Common myeloid progenitor, CD34-positive (primary cell): ENCODE measurements at regions not wholly inside any gene's neighbourhood (a gene's known extent, or its start where the extent isn't known, plus 50 kb on each side); places are given as distances from the start of the nearest gene placed in this dataset.

ENCODE experiments used
- CTCF ChIA-PET: fragments of 350-600 bp; sonication (Branson Sonifier 250); formaldehyde crosslinking; loops from one replicate; lab custom pipeline; 2021; ENCODE audit warnings: antibody characterized with exemption; lab: Charles Lee
- POLR2A ChIA-PET: fragments of 350-600 bp; sonication (Branson Sonifier 250); formaldehyde crosslinking; loops from one replicate; lab custom pipeline; 2021; ENCODE audit warnings: antibody characterized with exemption; lab: Charles Lee
- DNase-seq, 3 donors: peaks; one replicate each; pipeline versions ENCODE4 v3.0.0 to v3.0.0-alpha.2; 2013
- H3K27ac ChIP-seq, 2 experiments: 1 replicate in 1 of 2; 2 replicates in 1 of 2; pipeline ENCODE4 v1.7.0; 2013; ENCODE audit warnings: inconsistent platforms in 2 of 2, low read length in 2 of 2, mild to moderate bottlenecking in 2 of 2, low read depth in 1 of 2, moderate library complexity in 1 of 2; ENCODE audit not compliant: severe bottlenecking in 2 of 2, insufficient read depth in 1 of 2, poor library complexity in 1 of 2
- H3K27me3 ChIP-seq, 5 experiments: replicated peaks in 2 of 5; 1 replicate in 3 of 5; 2 replicates in 2 of 5; pipeline versions ENCODE4 v1.6.1 to v1.7.0; 2013; ENCODE audit warnings: low read length in 4 of 5, mild to moderate bottlenecking in 2 of 5, moderate library complexity in 2 of 5, inconsistent platforms in 1 of 5; ENCODE audit not compliant: insufficient read depth in 5 of 5, control insufficient read depth in 4 of 5
- H3K36me3 ChIP-seq, 4 experiments: 1 replicate in 2 of 4; 2 replicates in 2 of 4; pipeline versions ENCODE4 v1.6.1 to v1.7.0; 2013; ENCODE audit warnings: low read length in 3 of 4, control low read depth in 1 of 4, mild to moderate bottlenecking in 1 of 4; ENCODE audit not compliant: control insufficient read depth in 4 of 4, insufficient read depth in 4 of 4
- H3K4me1 ChIP-seq, 4 experiments: 1 replicate in 3 of 4; 2 replicates in 1 of 4; pipeline versions ENCODE4 v1.6.1 to v1.7.1; 2013; ENCODE audit warnings: low read length in 3 of 4, mild to moderate bottlenecking in 3 of 4, control low read depth in 1 of 4, inconsistent platforms in 1 of 4, moderate library complexity in 1 of 4; ENCODE audit not compliant: control insufficient read depth in 4 of 4, insufficient read depth in 4 of 4; ENCODE audit errors: control extremely low read depth in 1 of 4
- H3K4me3 ChIP-seq, 7 experiments: 1 replicate in 4 of 7; 2 replicates in 3 of 7; pipeline versions ENCODE4 v1.5.1 to v1.7.0; 2013; ENCODE audit warnings: mild to moderate bottlenecking in 7 of 7, low read length in 6 of 7, moderate library complexity in 6 of 7, inconsistent platforms in 2 of 7, low read depth in 2 of 7, control low read depth in 1 of 7; ENCODE audit not compliant: insufficient read depth in 4 of 7, control insufficient read depth in 1 of 7; ENCODE audit errors: extremely low read depth in 1 of 7
- H3K9me3 ChIP-seq, 5 experiments: 1 replicate in 4 of 5; 2 replicates in 1 of 5; pipeline versions ENCODE4 v1.6.1 to v1.7.1; 2013; ENCODE audit warnings: low read length in 4 of 5, mild to moderate bottlenecking in 2 of 5, inconsistent platforms in 1 of 5, low read depth in 1 of 5, moderate library complexity in 1 of 5; ENCODE audit not compliant: control insufficient read depth in 4 of 5, insufficient read depth in 2 of 5; ENCODE audit errors: control extremely low read depth in 1 of 5
- WGBS: methylation state at CpG from one replicate; pipeline ENCODE4 v1.1.5; 2013; ENCODE audit not compliant: insufficient coverage; 5-methylcytosine and 5-hydroxymethylcytosine counted together

DNA sequence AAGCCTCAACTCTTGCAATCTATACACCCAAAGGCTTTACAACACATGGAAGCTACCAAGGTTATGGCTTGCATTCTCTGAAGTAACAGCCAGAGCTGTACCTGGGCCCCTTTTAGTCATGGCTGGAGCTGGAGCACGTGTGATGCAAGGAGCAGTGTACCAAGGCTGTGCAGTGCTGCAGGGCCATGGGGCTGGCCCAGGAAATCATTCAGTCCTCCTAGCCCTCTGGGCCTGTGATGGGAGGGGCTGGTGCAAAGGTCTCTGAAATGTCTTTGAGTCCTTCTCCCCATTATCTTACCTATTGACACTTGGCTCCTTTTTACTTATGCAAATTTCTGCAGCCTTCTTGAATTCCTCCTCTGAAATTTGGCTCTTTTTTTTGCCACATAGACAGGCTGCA lies 500.1 kb upstream of the FAM47C start:
- Histone ChIP-seq H3K27me3 (no peaks in the 10 kb centered on the region), H3K36me3 (no peaks in the 10 kb centered on the region), H3K9me3 (peaks cover 0 to 5% (median 0%) of the 10 kb centered on the region in 5 experiments), H3K4me3 (no peak overlapping the region), H3K4me1 (no peaks in the 10 kb centered on the region), H3K27ac (no peak overlapping the region)
- no peak for DNase-seq
- ChIA-PET CTCF (no interaction called here), POLR2A (no interaction called here)
- 71% methylated on average over 1 of the region's 1 CpG for WGBS

DNA sequence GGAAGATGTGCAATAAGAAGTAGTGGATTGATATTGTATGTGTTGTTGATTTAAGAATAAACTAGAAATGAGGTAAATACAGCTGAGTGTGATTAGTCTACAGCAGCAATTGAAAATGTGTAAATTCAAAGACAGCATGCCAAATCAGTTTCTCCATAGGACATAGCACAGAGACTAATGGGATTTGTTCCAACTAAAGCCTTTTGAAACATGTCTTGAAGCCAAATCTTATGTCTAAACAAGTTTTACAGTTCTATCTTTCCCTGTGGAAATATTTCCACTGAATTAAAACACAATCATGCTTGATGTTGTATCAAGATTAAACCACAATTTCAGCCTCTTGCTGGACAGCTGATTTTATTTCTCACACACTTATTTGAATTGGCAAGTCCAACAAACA lies 497.4 kb upstream of the FAM47C start:
- H3K4me3 ChIP-seq = no peak overlapping the region
- CTCF ChIA-PET = no interaction called here
- H3K27me3 ChIP-seq = no peaks in the 10 kb centered on the region
- POLR2A ChIA-PET = no interaction called here
- H3K9me3 ChIP-seq = peaks cover 0 to 5% (median 0%) of the 10 kb centered on the region in 5 experiments
- H3K27ac ChIP-seq = no peak overlapping the region
- no peaks in the 10 kb centered on the region for H3K4me1 ChIP-seq
- H3K36me3 ChIP-seq = no peaks in the 10 kb centered on the region
- DNase-seq = no peak

DNA sequence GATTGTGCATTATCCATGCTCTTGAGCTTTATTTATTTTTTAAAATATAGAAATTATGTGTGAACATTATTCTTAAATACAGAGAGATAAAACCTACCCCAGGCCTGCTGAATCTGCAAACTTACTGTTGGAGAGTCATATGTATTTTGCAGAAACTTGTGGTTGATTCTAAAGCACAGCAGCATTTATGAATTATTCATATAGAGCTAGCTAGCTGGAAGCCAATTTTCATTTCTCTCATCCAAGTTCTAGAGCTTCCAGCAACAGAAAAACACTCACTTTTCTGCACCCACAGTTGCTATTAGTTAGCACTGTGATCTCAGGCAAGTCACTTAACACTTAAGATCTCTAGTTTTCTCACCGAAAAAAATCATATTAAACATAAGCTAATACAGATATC lies 479.5 kb upstream of the FAM47C start:
- H3K27me3 ChIP-seq = no peaks in the 10 kb centered on the region
- H3K4me1 ChIP-seq = no peaks in the 10 kb centered on the region
- ChIA-PET CTCF (no interaction called here), POLR2A (no interaction called here)
- no CpG with 5 or more reads among the region's 1 CpG for WGBS
- DNase-seq = no peak
- no peaks in the 10 kb centered on the region for H3K36me3 ChIP-seq
- H3K27ac ChIP-seq = no peak overlapping the region
- H3K4me3 ChIP-seq = no peak overlapping the region
- no peaks in the 10 kb centered on the region for H3K9me3 ChIP-seq

DNA sequence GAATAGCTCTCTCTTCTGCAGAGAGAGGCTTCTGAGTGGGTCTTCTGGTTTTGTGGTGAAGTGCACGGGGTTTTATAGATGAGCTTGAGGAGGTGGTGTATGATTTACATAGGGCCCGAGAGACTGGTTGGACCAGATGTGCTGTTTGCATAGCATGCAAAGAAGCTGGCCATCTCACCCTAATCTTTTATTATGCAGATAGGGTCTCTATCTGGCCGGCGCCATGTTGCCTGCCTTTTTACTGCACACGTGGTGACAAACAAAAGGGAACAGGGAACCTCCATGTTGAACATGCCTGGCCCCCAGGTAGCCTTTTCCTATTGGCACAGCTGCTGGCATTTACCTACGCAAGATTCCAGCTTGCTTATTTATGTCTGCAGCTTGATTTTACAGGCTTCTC lies 473.3 kb upstream of the FAM47C start:
- DNase-seq = no peak
- Histone ChIP-seq H3K9me3 (no peaks in the 10 kb centered on the region), H3K27me3 (no peaks in the 10 kb centered on the region), H3K27ac (no peak overlapping the region), H3K4me3 (no peak overlapping the region), H3K4me1 (no peaks in the 10 kb centered on the region), H3K36me3 (no peaks in the 10 kb centered on the region)
- 43% methylated on average over 3 of the region's 6 CpGs for WGBS
- ChIA-PET CTCF (no interaction called here), POLR2A (no interaction called here)

DNA sequence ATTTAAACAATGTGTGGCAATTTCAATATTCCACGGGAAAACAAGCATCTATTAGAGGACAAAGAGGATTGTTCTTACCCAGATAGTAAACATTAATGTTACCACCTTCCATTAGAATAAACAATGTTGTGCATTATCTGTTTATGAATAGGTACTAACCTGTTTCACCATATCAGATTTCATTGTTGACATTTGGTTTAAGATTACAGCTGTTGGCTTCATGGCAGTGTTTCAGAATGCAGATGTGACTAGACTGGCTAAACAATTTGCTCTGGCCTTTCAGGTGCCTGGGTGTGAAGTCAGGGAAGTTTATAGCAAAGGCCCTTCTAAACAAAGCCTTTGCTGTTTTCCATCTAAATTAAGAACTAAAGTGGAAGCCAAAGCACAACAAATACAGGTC lies 464.7 kb upstream of the FAM47C start:
- ChIA-PET POLR2A (no interaction called here), CTCF (no interaction called here)
- H3K4me3 ChIP-seq = no peak overlapping the region
- no CpG with 5 or more reads among the region's 1 CpG for WGBS
- H3K4me1 ChIP-seq = no peaks in the 10 kb centered on the region
- H3K36me3 ChIP-seq = no peaks in the 10 kb centered on the region
- H3K27ac ChIP-seq = no peak overlapping the region
- no peaks in the 10 kb centered on the region for H3K27me3 ChIP-seq
- no peak for DNase-seq
- no peaks in the 10 kb centered on the region for H3K9me3 ChIP-seq

DNA sequence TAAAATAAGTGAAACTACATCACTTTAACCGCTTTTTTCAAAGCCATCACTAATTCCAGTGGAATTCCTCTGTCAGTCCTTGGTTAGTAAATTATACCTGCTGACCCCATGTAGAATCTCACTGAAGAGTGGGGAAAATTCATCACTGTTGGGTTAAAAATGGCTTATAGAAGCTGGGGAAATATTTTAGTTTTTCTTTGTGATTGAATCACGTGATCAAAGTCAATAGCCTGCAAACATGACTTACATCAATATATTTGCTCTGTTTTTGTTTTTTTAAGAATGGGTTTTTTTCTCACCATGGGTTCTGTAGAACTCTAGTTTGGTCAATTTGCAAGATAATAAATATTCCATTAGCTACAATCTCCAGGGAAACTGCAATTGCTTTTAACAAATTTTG lies 445.2 kb upstream of the FAM47C start:
- Histone ChIP-seq H3K4me1 (no peaks in the 10 kb centered on the region), H3K27ac (no peak overlapping the region), H3K36me3 (no peaks in the 10 kb centered on the region), H3K4me3 (no peak overlapping the region), H3K9me3 (no peaks in the 10 kb centered on the region), H3K27me3 (no peaks in the 10 kb centered on the region)
- ChIA-PET CTCF (no interaction called here), POLR2A (no interaction called here)
- no peak for DNase-seq
- WGBS = no CpG with 5 or more reads among the region's 2 CpGs

DNA sequence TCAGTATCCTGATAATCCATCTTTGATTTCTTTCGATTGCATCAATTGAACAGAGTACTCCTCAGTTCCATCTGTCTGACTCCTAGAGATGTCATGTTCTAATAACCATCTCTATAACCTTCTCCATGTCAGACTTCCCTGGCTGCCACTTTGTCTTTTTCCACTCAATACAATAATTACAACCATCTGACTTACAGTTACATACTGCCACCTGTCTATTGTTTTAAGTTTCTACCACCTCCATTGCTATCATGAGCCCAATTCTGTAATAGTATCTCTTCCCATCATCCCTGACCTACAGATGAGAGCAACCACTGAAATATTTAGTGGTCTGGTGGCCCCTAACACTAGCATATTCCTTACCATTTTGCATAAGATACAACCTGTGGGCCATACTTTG lies 439.2 kb upstream of the FAM47C start:
- Histone ChIP-seq H3K36me3 (no peaks in the 10 kb centered on the region), H3K4me3 (no peak overlapping the region), H3K27ac (no peak overlapping the region), H3K27me3 (no peaks in the 10 kb centered on the region), H3K4me1 (no peaks in the 10 kb centered on the region), H3K9me3 (no peaks in the 10 kb centered on the region)
- ChIA-PET POLR2A (no interaction called here), CTCF (no interaction called here)
- no peak for DNase-seq
- 90% methylated on average over 1 of the region's 1 CpG for WGBS
